PFSK-1 (cell line): ENCODE measurements at regions not wholly inside any gene's neighbourhood (a gene's known extent, or its start where the extent isn't known, plus 50 kb on each side); places are given as distances from the start of the nearest gene placed in this dataset.

ENCODE experiments used
- TAF1 ChIP-seq: IDR thresholded peaks from 2 replicates; pipeline ENCODE4 v1.6.1; 2012; ENCODE audit warnings: low read length, control low read depth, borderline replicate concordance; ENCODE audit not compliant: insufficient read depth
- TF ChIP-seq, protein P1 (sequence below), 2 experiments: IDR thresholded peaks; 2 replicates each; pipeline versions ENCODE4 v1.6.1 to v1.8.0; 2011 to 2012; ENCODE audit warnings: low read depth in 2 of 2, low read length in 2 of 2, control low read depth in 1 of 2, inconsistent platforms in 1 of 2, mild to moderate bottlenecking in 1 of 2, moderate library complexity in 1 of 2; ENCODE audit not compliant: insufficient read depth in 1 of 2

DNA sequence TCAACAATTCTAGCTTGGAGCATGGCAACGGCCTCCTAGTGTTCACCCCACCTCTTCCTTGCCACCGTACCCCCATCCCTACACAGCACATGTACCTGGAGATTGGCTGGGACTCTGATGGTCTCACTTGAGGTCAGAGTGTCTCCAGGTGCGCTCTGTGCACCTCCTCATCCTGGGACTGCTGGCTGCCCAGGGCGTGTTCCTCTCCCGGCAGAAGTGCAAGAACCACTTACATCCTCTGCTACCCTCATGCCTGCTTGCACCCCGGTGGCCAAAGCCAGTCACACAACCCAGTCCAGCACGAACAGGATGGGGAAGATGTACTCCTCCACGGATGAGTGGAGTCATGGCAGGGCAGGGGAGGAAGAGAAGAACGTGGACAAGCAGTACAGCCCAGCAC, 151.5 kb downstream of the ASB1 start:
- TF ChIP-seq, protein P1, sequence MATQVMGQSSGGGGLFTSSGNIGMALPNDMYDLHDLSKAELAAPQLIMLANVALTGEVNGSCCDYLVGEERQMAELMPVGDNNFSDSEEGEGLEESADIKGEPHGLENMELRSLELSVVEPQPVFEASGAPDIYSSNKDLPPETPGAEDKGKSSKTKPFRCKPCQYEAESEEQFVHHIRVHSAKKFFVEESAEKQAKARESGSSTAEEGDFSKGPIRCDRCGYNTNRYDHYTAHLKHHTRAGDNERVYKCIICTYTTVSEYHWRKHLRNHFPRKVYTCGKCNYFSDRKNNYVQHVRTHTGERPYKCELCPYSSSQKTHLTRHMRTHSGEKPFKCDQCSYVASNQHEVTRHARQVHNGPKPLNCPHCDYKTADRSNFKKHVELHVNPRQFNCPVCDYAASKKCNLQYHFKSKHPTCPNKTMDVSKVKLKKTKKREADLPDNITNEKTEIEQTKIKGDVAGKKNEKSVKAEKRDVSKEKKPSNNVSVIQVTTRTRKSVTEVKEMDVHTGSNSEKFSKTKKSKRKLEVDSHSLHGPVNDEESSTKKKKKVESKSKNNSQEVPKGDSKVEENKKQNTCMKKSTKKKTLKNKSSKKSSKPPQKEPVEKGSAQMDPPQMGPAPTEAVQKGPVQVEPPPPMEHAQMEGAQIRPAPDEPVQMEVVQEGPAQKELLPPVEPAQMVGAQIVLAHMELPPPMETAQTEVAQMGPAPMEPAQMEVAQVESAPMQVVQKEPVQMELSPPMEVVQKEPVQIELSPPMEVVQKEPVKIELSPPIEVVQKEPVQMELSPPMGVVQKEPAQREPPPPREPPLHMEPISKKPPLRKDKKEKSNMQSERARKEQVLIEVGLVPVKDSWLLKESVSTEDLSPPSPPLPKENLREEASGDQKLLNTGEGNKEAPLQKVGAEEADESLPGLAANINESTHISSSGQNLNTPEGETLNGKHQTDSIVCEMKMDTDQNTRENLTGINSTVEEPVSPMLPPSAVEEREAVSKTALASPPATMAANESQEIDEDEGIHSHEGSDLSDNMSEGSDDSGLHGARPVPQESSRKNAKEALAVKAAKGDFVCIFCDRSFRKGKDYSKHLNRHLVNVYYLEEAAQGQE (IDR thresholded peaks at IDR 0.05; ENCODE audit: insufficient read depth in 1 of 2, low read depth in 2 of 2, low read length in 2 of 2), result no peak
- TF ChIP-seq TAF1, result no peak
